ENCODE measurements at regions not wholly inside any gene's neighbourhood (a gene's known extent, or its start where the extent isn't known, plus 50 kb on each side); places are given as distances from the start of the nearest gene placed in this dataset.
A peak's percentile ranks its signal among the peaks of the same experiment; 100 is the strongest.

- no peaks in the 10 kb centered on the region for H3K36me3 ChIP-seq (ENCODE audit: insufficient read depth, low read length)
- H3K4me3 ChIP-seq = peak overlapping the region; percentile 52
- peak overlapping the region; percentile 94 for H3K27ac ChIP-seq
- H3K9me3 ChIP-seq (ENCODE audit: low read depth, low read length) = no peaks in the 10 kb centered on the region
- peak; percentile 52 for DNase-seq (ENCODE audit: low read depth, low spot score)
- TF ChIP-seq POLR2AphosphoS5 (IDR thresholded peaks at IDR 0.05; ENCODE audit: borderline replicate concordance, low read depth, low read length) (peak; percentile 50; the same call in 1 of the 2 replicates), FOXP2 (optimal IDR thresholded peaks at IDR 0.05; ENCODE audit: control extremely low read depth, extremely low read length, insufficient read depth) (no peak)
- peak overlapping the region; percentile 66 for H3K9ac ChIP-seq (ENCODE audit: insufficient read length)
Measured at GRCh38 chr13:109667807-109668291, 118.5 kb downstream of the IRS2 start.

DNA sequence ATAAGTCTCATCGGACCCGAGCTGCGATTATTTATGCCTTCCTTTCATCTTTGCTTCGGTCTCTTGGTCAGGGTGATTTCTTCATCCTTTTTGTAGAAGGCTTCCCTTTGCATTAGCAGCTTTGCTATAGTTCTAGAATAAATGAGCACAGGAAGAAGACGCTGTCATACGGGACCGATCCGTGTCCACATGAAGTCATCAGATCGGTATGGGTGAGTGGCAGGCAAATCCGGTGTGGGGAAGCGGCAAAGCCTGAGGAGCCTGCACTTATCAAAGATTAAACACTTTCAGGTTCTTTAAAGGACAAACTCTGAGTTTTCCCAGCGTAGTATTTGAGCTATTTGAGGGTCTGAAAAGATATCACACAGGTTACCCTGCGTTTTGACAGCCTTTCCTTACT is 119.3 kb downstream of the IRS2 start:
- peak overlapping the region; percentile 66 for H3K9ac ChIP-seq (ENCODE audit: insufficient read length)
- no peaks in the 10 kb centered on the region for H3K9me3 ChIP-seq (ENCODE audit: low read depth, low read length)
- H3K4me3 ChIP-seq = no peak overlapping the region
- TF ChIP-seq POLR2AphosphoS5 (IDR thresholded peaks at IDR 0.05; ENCODE audit: borderline replicate concordance, low read depth, low read length) = no peak
- TF ChIP-seq FOXP2 (optimal IDR thresholded peaks at IDR 0.05; ENCODE audit: control extremely low read depth, extremely low read length, insufficient read depth) = no peak
- TF ChIP-seq EZH2 (IDR thresholded peaks at IDR 0.05) = no peak
- H3K27ac ChIP-seq = peak overlapping the region; percentile 94
- DNase-seq (ENCODE audit: low read depth, low spot score) = no peak
- no peaks in the 10 kb centered on the region for H3K36me3 ChIP-seq (ENCODE audit: insufficient read depth, low read length)

GRCh38 chr13:109666656-109667055 is 119.7 kb downstream of the IRS2 start:
- no peak overlapping the region for H3K27ac ChIP-seq
- H3K36me3 ChIP-seq (ENCODE audit: insufficient read depth, low read length) = no peaks in the 10 kb centered on the region
- no peak for TF ChIP-seq POLR2AphosphoS5 (IDR thresholded peaks at IDR 0.05; ENCODE audit: borderline replicate concordance, low read depth, low read length)
- no peak for TF ChIP-seq FOXP2 (optimal IDR thresholded peaks at IDR 0.05; ENCODE audit: control extremely low read depth, extremely low read length, insufficient read depth)
- no peak for TF ChIP-seq EZH2 (IDR thresholded peaks at IDR 0.05)
- no peak overlapping the region for H3K4me3 ChIP-seq
- DNase-seq (ENCODE audit: low read depth, low spot score) = no peak
- H3K9me3 ChIP-seq (ENCODE audit: low read depth, low read length) = no peaks in the 10 kb centered on the region
- H3K9ac ChIP-seq (ENCODE audit: insufficient read length) = no peak overlapping the region

GRCh38 chr13:109665781-109666249 is 120.6 kb downstream of the IRS2 start:
- DNase-seq (ENCODE audit: low read depth, low spot score) = no peak
- Histone ChIP-seq H3K4me3 (no peak overlapping the region), H3K27ac (no peak overlapping the region), H3K9me3 (ENCODE audit: low read depth, low read length) (no peaks in the 10 kb centered on the region), H3K36me3 (ENCODE audit: insufficient read depth, low read length) (no peaks in the 10 kb centered on the region), H3K9ac (ENCODE audit: insufficient read length) (no peak overlapping the region)
- TF ChIP-seq POLR2AphosphoS5 (IDR thresholded peaks at IDR 0.05; ENCODE audit: borderline replicate concordance, low read depth, low read length) (no peak), EZH2 (IDR thresholded peaks at IDR 0.05) (no peak), FOXP2 (optimal IDR thresholded peaks at IDR 0.05; ENCODE audit: control extremely low read depth, extremely low read length, insufficient read depth) (no peak)

DNA sequence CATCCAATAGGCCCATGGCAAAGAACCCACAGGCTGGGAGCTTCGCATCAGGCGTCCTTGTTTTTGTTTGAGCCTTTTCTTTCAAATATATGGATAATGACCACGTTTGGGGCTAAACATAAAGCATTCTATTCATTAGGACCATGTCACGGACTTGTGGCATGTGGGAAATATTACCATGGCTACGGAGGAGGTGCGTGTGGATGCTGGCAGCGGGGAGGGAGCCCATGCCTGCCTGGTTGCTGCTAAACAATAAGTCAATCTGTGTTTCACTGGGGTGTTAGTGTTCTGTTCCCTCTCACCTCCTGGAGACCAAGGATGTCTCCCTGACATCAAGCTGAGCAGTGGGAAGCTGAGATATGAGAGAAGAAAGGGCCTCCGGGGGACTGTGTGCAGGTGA is 121.1 kb downstream of the IRS2 start:
- Histone ChIP-seq H3K9me3 (ENCODE audit: low read depth, low read length) (no peaks in the 10 kb centered on the region), H3K27ac (no peak overlapping the region), H3K36me3 (ENCODE audit: insufficient read depth, low read length) (no peaks in the 10 kb centered on the region), H3K4me3 (no peak overlapping the region), H3K9ac (ENCODE audit: insufficient read length) (no peak overlapping the region)
- DNase-seq (ENCODE audit: low read depth, low spot score) = no peak
- TF ChIP-seq POLR2AphosphoS5 (IDR thresholded peaks at IDR 0.05; ENCODE audit: borderline replicate concordance, low read depth, low read length) (no peak), FOXP2 (optimal IDR thresholded peaks at IDR 0.05; ENCODE audit: control extremely low read depth, extremely low read length, insufficient read depth) (no peak), EZH2 (IDR thresholded peaks at IDR 0.05) (no peak)

DNA sequence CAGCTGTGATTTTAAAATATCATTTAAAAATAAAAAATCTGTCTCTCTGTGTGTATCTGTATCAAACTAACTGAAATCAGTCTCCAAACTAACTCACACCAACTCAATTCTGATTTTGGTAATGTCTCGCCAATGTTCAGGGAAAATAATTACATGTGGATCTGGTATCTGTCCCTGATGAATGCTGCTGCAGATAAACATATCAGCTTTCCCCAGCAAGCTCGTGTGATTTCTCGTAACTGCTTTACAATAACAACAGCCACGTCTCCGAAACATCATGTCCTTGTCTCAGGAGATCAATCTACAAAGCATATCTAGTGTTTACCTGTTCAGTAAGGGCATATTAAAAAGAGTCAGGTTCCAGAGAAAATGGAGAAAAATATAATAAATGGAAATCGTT is 129.0 kb downstream of the IRS2 start:
- TF ChIP-seq POLR2AphosphoS5 (IDR thresholded peaks at IDR 0.05; ENCODE audit: borderline replicate concordance, low read depth, low read length) (no peak), FOXP2 (optimal IDR thresholded peaks at IDR 0.05; ENCODE audit: control extremely low read depth, extremely low read length, insufficient read depth) (no peak), EZH2 (IDR thresholded peaks at IDR 0.05) (no peak)
- no peak for DNase-seq (ENCODE audit: low read depth, low spot score)
- H3K27ac ChIP-seq = no peak overlapping the region

GRCh38 chr13:109656206-109656605 is 130.2 kb downstream of the IRS2 start:
- H3K27ac ChIP-seq = no peak overlapping the region
- H3K36me3 ChIP-seq (ENCODE audit: insufficient read depth, low read length) = no peaks in the 10 kb centered on the region
- DNase-seq (ENCODE audit: low read depth, low spot score) = no peak
- H3K4me3 ChIP-seq = no peak overlapping the region
- H3K9ac ChIP-seq (ENCODE audit: insufficient read length) = no peak overlapping the region
- no peaks in the 10 kb centered on the region for H3K9me3 ChIP-seq (ENCODE audit: low read depth, low read length)
- TF ChIP-seq POLR2AphosphoS5 (IDR thresholded peaks at IDR 0.05; ENCODE audit: borderline replicate concordance, low read depth, low read length) (no peak), FOXP2 (optimal IDR thresholded peaks at IDR 0.05; ENCODE audit: control extremely low read depth, extremely low read length, insufficient read depth) (no peak), EZH2 (IDR thresholded peaks at IDR 0.05) (no peak)

More for the DNA sequence above, 129.0 kb downstream of the IRS2 start:
- no peak overlapping the region for H3K9ac ChIP-seq (ENCODE audit: insufficient read length)
- no peak overlapping the region for H3K4me3 ChIP-seq
- H3K36me3 ChIP-seq (ENCODE audit: insufficient read depth, low read length) = no peaks in the 10 kb centered on the region
- H3K9me3 ChIP-seq (ENCODE audit: low read depth, low read length) = no peaks in the 10 kb centered on the region

DNA sequence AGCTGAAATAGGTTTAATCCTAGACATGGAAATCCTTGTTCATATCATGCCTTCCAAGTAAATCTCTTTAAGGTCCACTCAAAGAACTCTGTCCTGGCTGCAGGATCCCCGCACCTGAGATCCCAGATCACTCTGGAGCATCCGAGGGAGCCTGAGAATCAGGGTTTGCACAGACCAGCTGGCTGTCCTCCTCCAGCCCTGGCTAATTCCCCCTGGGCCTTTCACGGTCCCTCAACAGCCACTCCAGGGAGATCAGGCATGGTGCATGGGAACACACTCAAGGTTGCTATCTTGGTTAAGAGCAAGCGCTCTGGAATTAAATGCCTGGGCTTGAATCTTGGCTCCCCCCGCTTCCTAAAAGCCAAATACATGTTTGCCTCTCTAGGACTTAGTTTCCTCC is 130.8 kb downstream of the IRS2 start:
- TF ChIP-seq FOXP2 (optimal IDR thresholded peaks at IDR 0.05; ENCODE audit: control extremely low read depth, extremely low read length, insufficient read depth) (no peak), POLR2AphosphoS5 (IDR thresholded peaks at IDR 0.05; ENCODE audit: borderline replicate concordance, low read depth, low read length) (no peak), EZH2 (IDR thresholded peaks at IDR 0.05) (no peak)
- H3K27ac ChIP-seq = no peak overlapping the region
- H3K36me3 ChIP-seq (ENCODE audit: insufficient read depth, low read length) = no peaks in the 10 kb centered on the region
- DNase-seq (ENCODE audit: low read depth, low spot score) = no peak
- H3K9me3 ChIP-seq (ENCODE audit: low read depth, low read length) = no peaks in the 10 kb centered on the region
- H3K4me3 ChIP-seq = no peak overlapping the region
- H3K9ac ChIP-seq (ENCODE audit: insufficient read length) = no peak overlapping the region

- TF ChIP-seq FOXP2 (optimal IDR thresholded peaks at IDR 0.05; ENCODE audit: control extremely low read depth, extremely low read length, insufficient read depth) (no peak), EZH2 (IDR thresholded peaks at IDR 0.05) (no peak), POLR2AphosphoS5 (IDR thresholded peaks at IDR 0.05; ENCODE audit: borderline replicate concordance, low read depth, low read length) (no peak)
- Histone ChIP-seq H3K27ac (no peak overlapping the region), H3K9ac (ENCODE audit: insufficient read length) (no peak overlapping the region), H3K4me3 (no peak overlapping the region), H3K36me3 (ENCODE audit: insufficient read depth, low read length) (no peaks in the 10 kb centered on the region), H3K9me3 (ENCODE audit: low read depth, low read length) (no peaks in the 10 kb centered on the region)
- peak; percentile 69 for DNase-seq (ENCODE audit: low read depth, low spot score)
Measured at GRCh38 chr13:109655206-109655600, 131.2 kb downstream of the IRS2 start.

All from SK-N-MC (cell line).